Bronchial epithelial cell (primary cell): ENCODE measurements at regions not wholly inside any gene's neighbourhood (a gene's known extent, or its start where the extent isn't known, plus 50 kb on each side); places are given as distances from the start of the nearest gene placed in this dataset.
A peak's percentile ranks its signal among the peaks of the same experiment; 100 is the strongest.

Source experiments
- DNase-seq: peaks from one replicate; pipeline ENCODE4 v3.0.0-alpha.2; 2010; ENCODE audit warnings: low read depth
- FAIRE-seq: peaks from 2 replicates; lab custom pipeline; 2011; peaks lifted over from hg19 to GRCh38; lab: Jason Lieb, UNC
- H3K27me3 ChIP-seq: 2 replicates; pipeline ENCODE4 v1.5.1; 2011; ENCODE audit warnings: low read length; ENCODE audit not compliant: control insufficient read depth, insufficient read depth
- H3K36me3 ChIP-seq: 2 replicates; pipeline ENCODE4 v1.5.1; 2011; ENCODE audit warnings: low read length; ENCODE audit not compliant: control insufficient read depth, insufficient read depth
- H3K4me3 ChIP-seq: 2 replicates; pipeline ENCODE4 v1.5.1; 2011; ENCODE audit warnings: mild to moderate bottlenecking, low read depth, low read length, control low read depth
- CTCF ChIP-seq: IDR thresholded peaks from 2 replicates; pipeline ENCODE4 v1.5.1; 2011; ENCODE audit warnings: mild to moderate bottlenecking, moderate library complexity, low read length, control low read depth, inconsistent platforms; ENCODE audit not compliant: insufficient read depth, severe bottlenecking

GRCh38 chr1:222920169-222920568 lies 105.3 kb downstream of the DISP1 start:
- no peak for TF ChIP-seq CTCF
- FAIRE-seq: no peak
- DNase-seq: no peak
- Histone ChIP-seq H3K27me3 (no peaks in the 10 kb centered on the region), H3K36me3 (no peaks in the 10 kb centered on the region), H3K4me3 (no peak overlapping the region)

- DNase-seq (no peak), FAIRE-seq (no peak)
- TF ChIP-seq CTCF: no peak
- H3K4me3 ChIP-seq: no peak overlapping the region
- H3K36me3 ChIP-seq: no peaks in the 10 kb centered on the region
- no peaks in the 10 kb centered on the region for H3K27me3 ChIP-seq
Measured at GRCh38 chr1:222921945-222922344, 107.1 kb downstream of the DISP1 start.

- TF ChIP-seq CTCF: no peak
- Histone ChIP-seq H3K4me3 (no peak overlapping the region), H3K36me3 (no peaks in the 10 kb centered on the region), H3K27me3 (no peaks in the 10 kb centered on the region)
- DNase-seq (no peak), FAIRE-seq (no peak)
Measured at GRCh38 chr1:222923506-222923905, 108.7 kb downstream of the DISP1 start.

DNA sequence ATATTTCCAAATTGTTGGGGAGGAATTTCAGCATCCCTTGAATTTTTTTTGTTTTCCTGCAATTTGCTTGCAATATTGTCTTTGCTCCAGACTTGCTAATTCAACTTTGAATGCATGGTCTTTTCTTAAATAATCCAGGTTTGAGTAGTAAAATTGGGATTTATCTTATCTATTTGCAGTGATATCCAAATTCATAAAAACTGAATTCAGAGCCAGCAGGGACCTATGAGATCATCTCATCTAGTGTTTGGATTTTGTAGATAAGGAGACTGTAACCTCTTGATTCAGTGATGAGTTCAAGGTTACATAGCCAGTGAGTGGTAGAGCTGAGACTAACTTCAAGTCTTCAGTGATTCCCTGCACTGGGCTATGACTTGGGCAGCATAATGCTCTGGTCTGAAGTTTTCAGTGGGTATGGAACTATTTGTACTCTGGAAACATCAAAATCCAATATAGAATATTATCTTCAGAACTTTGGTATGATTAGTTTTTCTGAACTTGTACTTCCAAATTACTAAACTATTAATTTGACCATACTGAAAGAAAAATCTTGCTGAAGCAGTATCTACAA lies 109.4 kb downstream of the DISP1 start:
- FAIRE-seq (no peak), DNase-seq (no peak)
- Histone ChIP-seq H3K4me3 (no peak overlapping the region), H3K27me3 (no peaks in the 10 kb centered on the region), H3K36me3 (no peaks in the 10 kb centered on the region)
- TF ChIP-seq CTCF: no peak

DNA sequence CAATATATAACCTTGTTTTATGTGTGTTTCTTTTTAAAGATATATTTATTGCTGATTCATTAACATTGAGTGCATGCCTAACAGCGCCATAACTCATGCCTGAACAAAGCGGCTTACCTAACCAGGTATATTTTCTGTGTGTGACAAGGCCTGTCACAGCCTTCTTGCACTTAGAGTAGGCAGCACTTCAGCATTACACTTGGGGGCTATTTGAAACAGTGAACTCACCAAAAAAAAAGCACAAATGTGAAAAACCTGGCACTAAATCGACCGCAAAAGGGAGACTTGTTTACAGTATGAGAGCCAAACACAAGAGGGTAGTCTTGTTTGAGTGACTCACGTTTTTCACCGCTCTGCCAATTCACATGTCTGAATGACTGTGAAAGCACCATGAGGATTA lies 111.7 kb downstream of the DISP1 start:
- H3K4me3 ChIP-seq: no peak overlapping the region
- no peak for TF ChIP-seq CTCF
- H3K36me3 ChIP-seq: no peaks in the 10 kb centered on the region
- no peaks in the 10 kb centered on the region for H3K27me3 ChIP-seq
- DNase-seq (peak; percentile 82), FAIRE-seq (no peak)

- TF ChIP-seq CTCF: no peak
- no peaks in the 10 kb centered on the region for H3K36me3 ChIP-seq
- no peak for FAIRE-seq
- DNase-seq: no peak
- H3K4me3 ChIP-seq: no peak overlapping the region
- no peaks in the 10 kb centered on the region for H3K27me3 ChIP-seq
Measured at GRCh38 chr1:222927031-222927430, 112.2 kb downstream of the DISP1 start.
